Brain microvascular endothelial cell (primary cell): ENCODE measurements at regions not wholly inside any gene's neighbourhood (a gene's known extent, or its start where the extent isn't known, plus 50 kb on each side); places are given as distances from the start of the nearest gene placed in this dataset.
A peak's percentile ranks its signal among the peaks of the same experiment; 100 is the strongest.

Source experiments
- DNase-seq: peaks from one replicate; pipeline ENCODE4 v3.0.0-alpha.2; 2020
- H3K27ac ChIP-seq: fragments of 250-450 bp; sonication (Bioruptor Pico); 2 replicates; pipeline ENCODE4 v1.5.1; 2020; ENCODE audit warnings: mild to moderate bottlenecking, moderate library complexity
- H3K27me3 ChIP-seq: fragments of 250-450 bp; sonication (Bioruptor Pico); replicated peaks from 2 replicates; pipeline ENCODE4 v1.5.1; 2020; ENCODE audit warnings: mild to moderate bottlenecking
- H3K36me3 ChIP-seq: fragments of 250-450 bp; sonication (Bioruptor Pico); replicated peaks from 2 replicates; pipeline ENCODE4 v1.5.1; 2020; ENCODE audit warnings: mild to moderate bottlenecking
- H3K4me3 ChIP-seq: 2 replicates; pipeline ENCODE4 v1.5.1; 2011; ENCODE audit warnings: low read depth, mild to moderate bottlenecking, control low read depth, low read length, moderate library complexity
- CTCF ChIP-seq: IDR thresholded peaks from 2 replicates; pipeline ENCODE4 v1.5.1; 2011; ENCODE audit warnings: low read depth, mild to moderate bottlenecking, moderate library complexity, low read length, control low read depth, inconsistent platforms; ENCODE audit errors: missing control alignments
- in situ Hi-C: cut with HindIII; loops from 2 replicates; pipeline ENCODE4 v1.10.0; 2017; ENCODE audit warnings: low sequenced_read_pairs, low pct_ligation_motif_present

- no peak overlapping the region for H3K27ac ChIP-seq
- DNase-seq: no peak
- TF ChIP-seq CTCF: no peak
- no peaks in the 10 kb centered on the region for H3K27me3 ChIP-seq
- H3K36me3 ChIP-seq: no peaks in the 10 kb centered on the region
- in situ Hi-C loops: no loop called here
- H3K4me3 ChIP-seq: no peak overlapping the region
These were observed 656.7 kb downstream of the ZNF674 start for GRCh38 chrX:45888518-45888917.

GRCh38 chrX:45885931-45886330, 659.3 kb downstream of the ZNF674 start:
- H3K4me3 ChIP-seq: no peak overlapping the region
- H3K27ac ChIP-seq: no peak overlapping the region
- TF ChIP-seq CTCF: no peak
- H3K27me3 ChIP-seq: no peaks in the 10 kb centered on the region
- DNase-seq: no peak
- H3K36me3 ChIP-seq: no peaks in the 10 kb centered on the region
- in situ Hi-C loops: no loop called here

GRCh38 chrX:45879512-45879911, 665.7 kb downstream of the ZNF674 start:
- no peak for DNase-seq
- TF ChIP-seq CTCF: no peak

GRCh38 chrX:45876206-45876605, 669.0 kb downstream of the ZNF674 start:
- H3K27ac ChIP-seq: no peak overlapping the region
- H3K4me3 ChIP-seq: no peak overlapping the region
- H3K27me3 ChIP-seq: no peaks in the 10 kb centered on the region
- in situ Hi-C loops: no loop called here
- TF ChIP-seq CTCF: no peak
- H3K36me3 ChIP-seq: no peaks in the 10 kb centered on the region
- DNase-seq: peak; percentile 1

More at GRCh38 chrX:45879512-45879911, 665.7 kb downstream of the ZNF674 start:
- no peaks in the 10 kb centered on the region for H3K36me3 ChIP-seq
- H3K4me3 ChIP-seq: no peak overlapping the region
- H3K27me3 ChIP-seq: no peaks in the 10 kb centered on the region
- H3K27ac ChIP-seq: no peak overlapping the region
- in situ Hi-C loops: no loop called here

- no peak for DNase-seq
- in situ Hi-C loops: no loop called here
- no peaks in the 10 kb centered on the region for H3K27me3 ChIP-seq
- no peaks in the 10 kb centered on the region for H3K36me3 ChIP-seq
- no peak overlapping the region for H3K27ac ChIP-seq
- no peak overlapping the region for H3K4me3 ChIP-seq
- TF ChIP-seq CTCF: no peak
These were observed 671.4 kb downstream of the ZNF674 start for GRCh38 chrX:45873781-45874180.

GRCh38 chrX:45872480-45872879, 671.8 kb upstream of the DIPK2B start:
- Histone ChIP-seq H3K27me3 (no peaks in the 10 kb centered on the region), H3K27ac (no peak overlapping the region), H3K4me3 (no peak overlapping the region), H3K36me3 (no peaks in the 10 kb centered on the region)
- in situ Hi-C loops: no loop called here
- no peak for TF ChIP-seq CTCF
- no peak for DNase-seq
